ENCODE measurements at regions not wholly inside any gene's neighbourhood (a gene's known extent, or its start where the extent isn't known, plus 50 kb on each side); places are given as distances from the start of the nearest gene placed in this dataset.

DNA sequence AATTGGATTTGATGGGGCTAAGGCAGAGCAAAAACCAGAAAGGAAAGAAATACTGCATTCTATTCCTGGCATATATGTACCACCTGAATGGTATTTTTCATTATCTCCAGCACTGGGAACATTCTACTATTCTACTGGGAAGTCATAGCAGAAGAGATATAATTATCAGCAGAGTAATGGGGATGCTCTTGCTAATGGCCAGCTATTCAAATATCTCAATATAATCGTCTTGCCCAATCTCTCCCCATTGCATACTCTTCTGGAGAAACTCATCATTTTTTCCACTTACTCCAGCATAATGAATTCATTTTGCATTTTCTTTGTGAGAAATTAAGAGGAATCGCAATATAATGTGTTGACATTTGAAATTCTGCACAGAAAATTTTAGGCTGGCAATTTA is 1794.7 kb upstream of the PIK3C3 start:
- TF ChIP-seq, protein P1, sequence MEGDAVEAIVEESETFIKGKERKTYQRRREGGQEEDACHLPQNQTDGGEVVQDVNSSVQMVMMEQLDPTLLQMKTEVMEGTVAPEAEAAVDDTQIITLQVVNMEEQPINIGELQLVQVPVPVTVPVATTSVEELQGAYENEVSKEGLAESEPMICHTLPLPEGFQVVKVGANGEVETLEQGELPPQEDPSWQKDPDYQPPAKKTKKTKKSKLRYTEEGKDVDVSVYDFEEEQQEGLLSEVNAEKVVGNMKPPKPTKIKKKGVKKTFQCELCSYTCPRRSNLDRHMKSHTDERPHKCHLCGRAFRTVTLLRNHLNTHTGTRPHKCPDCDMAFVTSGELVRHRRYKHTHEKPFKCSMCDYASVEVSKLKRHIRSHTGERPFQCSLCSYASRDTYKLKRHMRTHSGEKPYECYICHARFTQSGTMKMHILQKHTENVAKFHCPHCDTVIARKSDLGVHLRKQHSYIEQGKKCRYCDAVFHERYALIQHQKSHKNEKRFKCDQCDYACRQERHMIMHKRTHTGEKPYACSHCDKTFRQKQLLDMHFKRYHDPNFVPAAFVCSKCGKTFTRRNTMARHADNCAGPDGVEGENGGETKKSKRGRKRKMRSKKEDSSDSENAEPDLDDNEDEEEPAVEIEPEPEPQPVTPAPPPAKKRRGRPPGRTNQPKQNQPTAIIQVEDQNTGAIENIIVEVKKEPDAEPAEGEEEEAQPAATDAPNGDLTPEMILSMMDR (IDR thresholded peaks at IDR 0.05) = no peak
- TF ChIP-seq POLR2A (IDR thresholded peaks at IDR 0.05) (no peak), POLR2AphosphoS5 (IDR thresholded peaks at IDR 0.05) (no peak)
